ENCODE measurements at regions not wholly inside any gene's neighbourhood (a gene's known extent, or its start where the extent isn't known, plus 50 kb on each side); places are given as distances from the start of the nearest gene placed in this dataset.

GRCh38 chr9:75797085-75797580 lies 93.3 kb upstream of the PCSK5 start:
- TF ChIP-seq, protein P1, sequence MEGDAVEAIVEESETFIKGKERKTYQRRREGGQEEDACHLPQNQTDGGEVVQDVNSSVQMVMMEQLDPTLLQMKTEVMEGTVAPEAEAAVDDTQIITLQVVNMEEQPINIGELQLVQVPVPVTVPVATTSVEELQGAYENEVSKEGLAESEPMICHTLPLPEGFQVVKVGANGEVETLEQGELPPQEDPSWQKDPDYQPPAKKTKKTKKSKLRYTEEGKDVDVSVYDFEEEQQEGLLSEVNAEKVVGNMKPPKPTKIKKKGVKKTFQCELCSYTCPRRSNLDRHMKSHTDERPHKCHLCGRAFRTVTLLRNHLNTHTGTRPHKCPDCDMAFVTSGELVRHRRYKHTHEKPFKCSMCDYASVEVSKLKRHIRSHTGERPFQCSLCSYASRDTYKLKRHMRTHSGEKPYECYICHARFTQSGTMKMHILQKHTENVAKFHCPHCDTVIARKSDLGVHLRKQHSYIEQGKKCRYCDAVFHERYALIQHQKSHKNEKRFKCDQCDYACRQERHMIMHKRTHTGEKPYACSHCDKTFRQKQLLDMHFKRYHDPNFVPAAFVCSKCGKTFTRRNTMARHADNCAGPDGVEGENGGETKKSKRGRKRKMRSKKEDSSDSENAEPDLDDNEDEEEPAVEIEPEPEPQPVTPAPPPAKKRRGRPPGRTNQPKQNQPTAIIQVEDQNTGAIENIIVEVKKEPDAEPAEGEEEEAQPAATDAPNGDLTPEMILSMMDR (IDR thresholded peaks at IDR 0.05) = no peak
- TF ChIP-seq ZFX (IDR thresholded peaks at IDR 0.05; ENCODE audit: borderline replicate concordance) = no peak
